ENCODE measurements at regions not wholly inside any gene's neighbourhood (a gene's known extent, or its start where the extent isn't known, plus 50 kb on each side); places are given as distances from the start of the nearest gene placed in this dataset.

GRCh38 chr6:113421997-113422396, 435.1 kb upstream of the MARCKS start:
- dilution Hi-C loops (cut with MboI; ENCODE audit: extremely low pct_ligation_motif_present, low sequenced_read_pairs) (no loop called here), intact Hi-C loops (cut with micrococcal nuclease) (no loop called here)
- Histone ChIP-seq H3K9me3 (replicated peaks; ENCODE audit: control insufficient read depth, insufficient read depth, low read length) (no peaks in the 10 kb centered on the region), H3K9ac (replicated peaks; ENCODE audit: extremely low read depth, insufficient read depth, low read length) (no peak overlapping the region), H3K36me3 (ENCODE audit: control insufficient read depth in 2 of 2, extremely low read depth in 1 of 2, insufficient read depth in 2 of 2, low read length in 2 of 2) (no peaks in the 10 kb centered on the region), H3K27me3 (ENCODE audit: control insufficient read depth in 2 of 2, insufficient read depth in 2 of 2, low read length in 2 of 2) (no peaks in the 10 kb centered on the region), H3K79me2 (ENCODE audit: control insufficient read depth, insufficient read depth, low read length) (no peaks in the 10 kb centered on the region), H3K4me2 (ENCODE audit: insufficient read depth, low read length) (no peak overlapping the region), H3K9me1 (replicated peaks; ENCODE audit: control insufficient read depth, extremely low read depth, insufficient read depth, low read length) (no peaks in the 10 kb centered on the region), H3K27ac (ENCODE audit: insufficient read depth, low read depth, low read length) (no peak overlapping the region), H3K4me1 (ENCODE audit: control insufficient read depth, extremely low read depth, insufficient read depth, low read length) (no peaks in the 10 kb centered on the region), H3K4me3 (replicated peaks in 1 of 3; ENCODE audit: insufficient read depth in 1 of 3, low read depth in 1 of 3, low read length in 3 of 3) (no peak overlapping the region), H2AFZ (ENCODE audit: low read depth, low read length) (no peak overlapping the region), H4K20me1 (replicated peaks; ENCODE audit: control insufficient read depth, extremely low read depth, insufficient read depth, low read length) (no peaks in the 10 kb centered on the region)
- ChIA-PET POLR2A (no interaction called here), CTCF (no interaction called here)
- FAIRE-seq (no peak), DNase-seq (ENCODE audit: low read depth, low spot score) (no peak)
- no peak for TF ChIP-seq CTCF (IDR thresholded peaks at IDR 0.05; ENCODE audit: extremely low read depth in 1 of 2, insufficient read depth in 1 of 2, low read depth in 1 of 2, low read length in 2 of 2)
- no peak for TF ChIP-seq POLR2A (IDR thresholded peaks at IDR 0.05; ENCODE audit: low read depth, low read length)
- TF ChIP-seq FOS (IDR thresholded peaks at IDR 0.05; ENCODE audit: borderline replicate concordance, insufficient read depth, low read length): no peak
- no peak for TF ChIP-seq JUN (IDR thresholded peaks at IDR 0.05; ENCODE audit: borderline replicate concordance, insufficient read depth, insufficient read length, low read depth)
- TF ChIP-seq EZH2 (IDR thresholded peaks at IDR 0.05; ENCODE audit: borderline replicate concordance, low read depth, low read length, severe bottlenecking): no peak
- no peak for TF ChIP-seq MYC (IDR thresholded peaks at IDR 0.05; ENCODE audit: low read depth, low read length)
- TF ChIP-seq GATA2 (IDR thresholded peaks at IDR 0.05; ENCODE audit: insufficient read depth, insufficient read length, low read depth, low read length): no peak
- TF ChIP-seq, protein P1, sequence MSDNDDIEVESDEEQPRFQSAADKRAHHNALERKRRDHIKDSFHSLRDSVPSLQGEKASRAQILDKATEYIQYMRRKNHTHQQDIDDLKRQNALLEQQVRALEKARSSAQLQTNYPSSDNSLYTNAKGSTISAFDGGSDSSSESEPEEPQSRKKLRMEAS (IDR thresholded peaks at IDR 0.05; ENCODE audit: insufficient read depth, insufficient read length): no peak
- no peak for TF ChIP-seq POLR2AphosphoS5 (IDR thresholded peaks at IDR 0.05; ENCODE audit: insufficient read depth, low read depth, low read length)
- BruUV-seq (replicated peaks): no TSS peak

All from endothelial cell of umbilical vein (primary cell).